NT2/D1 (cell line): ENCODE measurements at regions not wholly inside any gene's neighbourhood (a gene's known extent, or its start where the extent isn't known, plus 50 kb on each side); places are given as distances from the start of the nearest gene placed in this dataset.

ENCODE experiments used
- SUZ12 ChIP-seq: IDR thresholded peaks from 2 replicates; pipeline ENCODE4 v1.6.1; 2011; ENCODE audit not compliant: insufficient read length, insufficient read depth; ENCODE audit errors: extremely low read depth
- YY1 ChIP-seq: IDR thresholded peaks from 2 replicates; pipeline ENCODE4 v1.6.1; 2011; ENCODE audit not compliant: insufficient read length, insufficient read depth
- ZNF274 ChIP-seq: IDR thresholded peaks from 2 replicates; pipeline ENCODE4 v1.6.1; 2011; ENCODE audit warnings: mild to moderate bottlenecking, low read depth, low read length

GRCh38 chr6:51459958-51460357 is 627.5 kb downstream of the PKHD1 start:
- TF ChIP-seq SUZ12: no peak
- no peak for TF ChIP-seq ZNF274
- TF ChIP-seq YY1: no peak
